Panc1 (cell line): ENCODE measurements at regions not wholly inside any gene's neighbourhood (a gene's known extent, or its start where the extent isn't known, plus 50 kb on each side); places are given as distances from the start of the nearest gene placed in this dataset.

Experiments used
- ATAC-seq: fragments of 200-7000 bp; cut with Tn5 transposase; 2 replicates; pipeline ENCODE4 v1.9.1; 2020; ENCODE audit warnings: mild to moderate bottlenecking, moderate library complexity
- BruUV-seq: library from RNA; stranded (reverse); fragments of 400-500 nt; replicated peaks from 2 replicates; lab custom pipeline; 2021; lab: Mats Ljungman, UMichigan
- CTCF ChIA-PET: fragments of 300-600 bp; sonication (Branson Sonifier 250); formaldehyde crosslinking; loops from one replicate; lab custom pipeline; 2022; ENCODE audit warnings: antibody characterized with exemption; lab: Charles Lee
- POLR2A ChIA-PET: fragments of 300-600 bp; sonication (Branson Sonifier 250); formaldehyde crosslinking; loops from one replicate; lab custom pipeline; 2022; ENCODE audit warnings: antibody characterized with exemption; lab: Charles Lee
- DNase-seq: peaks from one replicate; pipeline ENCODE4 v3.0.0-alpha.2; 2010; ENCODE audit warnings: low read depth, low spot score
- H3K27ac ChIP-seq: 2 replicates; pipeline ENCODE4 v1.5.1; 2011; ENCODE audit warnings: mild to moderate bottlenecking, low read length, inconsistent platforms
- H3K27me3 ChIP-seq: fragments of 200-500 bp; sonication (Bioruptor generic); 2 replicates; pipeline ENCODE4 v1.6.0; 2014; ENCODE audit warnings: low read length, inconsistent platforms; ENCODE audit not compliant: control insufficient read depth, insufficient read depth
- H3K36me3 ChIP-seq: fragments of 200-500 bp; sonication (Bioruptor generic); 2 replicates; pipeline ENCODE4 v1.5.1; 2014; ENCODE audit warnings: inconsistent platforms, mild to moderate bottlenecking, low read length, moderate library complexity; ENCODE audit not compliant: control insufficient read depth, insufficient read depth
- H3K4me1 ChIP-seq: 2 replicates; pipeline ENCODE4 v1.5.1; 2011; ENCODE audit warnings: inconsistent platforms, mild to moderate bottlenecking, low read length, moderate library complexity; ENCODE audit not compliant: control insufficient read depth, insufficient read depth
- H3K4me3 ChIP-seq, 2 experiments: 2 replicates each; pipeline ENCODE4 v1.5.1; 2011 to 2012; ENCODE audit warnings: low read depth in 2 of 2, low read length in 2 of 2, mild to moderate bottlenecking in 2 of 2, inconsistent platforms in 1 of 2, moderate library complexity in 1 of 2
- H3K9me3 ChIP-seq: fragments of 200-500 bp; sonication (Bioruptor generic); 2 replicates; pipeline ENCODE4 v1.5.1; 2014; ENCODE audit warnings: low read depth, mild to moderate bottlenecking, inconsistent platforms, low read length, moderate library complexity; ENCODE audit not compliant: control insufficient read depth, insufficient read depth
- POLR2AphosphoS5 ChIP-seq: IDR thresholded peaks from 2 replicates; pipeline ENCODE4 v1.6.1; 2012; ENCODE audit warnings: mild to moderate bottlenecking, low read depth, low read length, moderate library complexity
- SIN3A ChIP-seq: IDR thresholded peaks from 2 replicates; pipeline ENCODE4 v1.6.1; 2012; ENCODE audit warnings: low read depth, mild to moderate bottlenecking, low read length, moderate library complexity, borderline replicate concordance; ENCODE audit not compliant: insufficient read depth
- TCF7L2 ChIP-seq: IDR thresholded peaks from 2 replicates; pipeline ENCODE4 v1.6.1; 2011; ENCODE audit warnings: mild to moderate bottlenecking, low read depth, low read length, inconsistent platforms
- in situ Hi-C: cut with HindIII; loops from 2 replicates; pipeline ENCODE4 v1.10.0; 2016; ENCODE audit warnings: low sequenced_read_pairs, low pct_unique_long_range_greater_than_20kb
- intact Hi-C: fragments of 100-400 bp; cut with micrococcal nuclease; formaldehyde crosslinking; loops from one replicate; pipeline ENCODE4 v1.10.0; 2022; ENCODE audit not compliant: unreplicated experiment
- TF ChIP-seq, protein P1 (sequence below): fragments of 450-650 bp; IDR thresholded peaks from 2 replicates; pipeline ENCODE4 v1.5.1; 2017; ENCODE audit warnings: mild to moderate bottlenecking
- TF ChIP-seq, protein P2 (sequence below), 2 experiments: IDR thresholded peaks; 2 replicates each; pipeline ENCODE4 v1.6.1; 2011 to 2012; ENCODE audit warnings: low read depth in 2 of 2, control low read depth in 1 of 2, low read length in 1 of 2, mild to moderate bottlenecking in 1 of 2, moderate library complexity in 1 of 2; ENCODE audit not compliant: insufficient read depth in 1 of 2

DNA sequence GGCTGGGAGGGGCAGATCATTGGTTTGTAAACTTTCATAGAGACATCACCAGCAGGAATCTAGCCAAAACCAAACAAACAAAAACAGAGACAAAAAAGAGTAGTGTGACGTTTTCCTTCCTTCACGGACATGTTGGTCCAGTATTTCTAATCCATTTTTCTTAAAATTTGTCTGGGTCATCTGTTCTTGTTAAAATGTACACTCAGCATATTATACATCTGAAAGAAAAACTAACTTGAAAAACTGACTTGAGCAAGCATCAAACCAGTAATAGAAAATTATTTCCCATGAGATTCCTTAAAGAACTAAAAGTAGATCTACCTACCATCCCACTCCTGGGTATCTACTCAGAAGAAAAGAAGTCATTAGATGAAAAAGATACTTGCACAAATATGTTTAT, 164.2 kb downstream of the KLF6 start:
- intact Hi-C loops: loop anchor here (10.0 kb wide), 1 partner anchor 154 kb away; no protein-coding TSS in a partner anchor
- Histone ChIP-seq H3K9me3 (peaks cover 12% of the 10 kb centered on the region; the same call in 1 of the 2 replicates), H3K36me3 (no peaks in the 10 kb centered on the region), H3K4me3 (no peak overlapping the region), H3K27me3 (no peaks in the 10 kb centered on the region), H3K27ac (no peak overlapping the region), H3K4me1 (peaks cover 7% of the 10 kb centered on the region; the same call in 1 of the 2 replicates)
- CTCF ChIA-PET: no interaction called here
- in situ Hi-C loops: no loop called here
- DNase-seq (no peak), ATAC-seq (no peak)
- POLR2A ChIA-PET: no interaction called here
- no peak for TF ChIP-seq TCF7L2
- TF ChIP-seq SIN3A: no peak
- no peak for TF ChIP-seq POLR2AphosphoS5
- TF ChIP-seq, protein P1, sequence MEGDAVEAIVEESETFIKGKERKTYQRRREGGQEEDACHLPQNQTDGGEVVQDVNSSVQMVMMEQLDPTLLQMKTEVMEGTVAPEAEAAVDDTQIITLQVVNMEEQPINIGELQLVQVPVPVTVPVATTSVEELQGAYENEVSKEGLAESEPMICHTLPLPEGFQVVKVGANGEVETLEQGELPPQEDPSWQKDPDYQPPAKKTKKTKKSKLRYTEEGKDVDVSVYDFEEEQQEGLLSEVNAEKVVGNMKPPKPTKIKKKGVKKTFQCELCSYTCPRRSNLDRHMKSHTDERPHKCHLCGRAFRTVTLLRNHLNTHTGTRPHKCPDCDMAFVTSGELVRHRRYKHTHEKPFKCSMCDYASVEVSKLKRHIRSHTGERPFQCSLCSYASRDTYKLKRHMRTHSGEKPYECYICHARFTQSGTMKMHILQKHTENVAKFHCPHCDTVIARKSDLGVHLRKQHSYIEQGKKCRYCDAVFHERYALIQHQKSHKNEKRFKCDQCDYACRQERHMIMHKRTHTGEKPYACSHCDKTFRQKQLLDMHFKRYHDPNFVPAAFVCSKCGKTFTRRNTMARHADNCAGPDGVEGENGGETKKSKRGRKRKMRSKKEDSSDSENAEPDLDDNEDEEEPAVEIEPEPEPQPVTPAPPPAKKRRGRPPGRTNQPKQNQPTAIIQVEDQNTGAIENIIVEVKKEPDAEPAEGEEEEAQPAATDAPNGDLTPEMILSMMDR: no peak
- TF ChIP-seq, protein P2, sequence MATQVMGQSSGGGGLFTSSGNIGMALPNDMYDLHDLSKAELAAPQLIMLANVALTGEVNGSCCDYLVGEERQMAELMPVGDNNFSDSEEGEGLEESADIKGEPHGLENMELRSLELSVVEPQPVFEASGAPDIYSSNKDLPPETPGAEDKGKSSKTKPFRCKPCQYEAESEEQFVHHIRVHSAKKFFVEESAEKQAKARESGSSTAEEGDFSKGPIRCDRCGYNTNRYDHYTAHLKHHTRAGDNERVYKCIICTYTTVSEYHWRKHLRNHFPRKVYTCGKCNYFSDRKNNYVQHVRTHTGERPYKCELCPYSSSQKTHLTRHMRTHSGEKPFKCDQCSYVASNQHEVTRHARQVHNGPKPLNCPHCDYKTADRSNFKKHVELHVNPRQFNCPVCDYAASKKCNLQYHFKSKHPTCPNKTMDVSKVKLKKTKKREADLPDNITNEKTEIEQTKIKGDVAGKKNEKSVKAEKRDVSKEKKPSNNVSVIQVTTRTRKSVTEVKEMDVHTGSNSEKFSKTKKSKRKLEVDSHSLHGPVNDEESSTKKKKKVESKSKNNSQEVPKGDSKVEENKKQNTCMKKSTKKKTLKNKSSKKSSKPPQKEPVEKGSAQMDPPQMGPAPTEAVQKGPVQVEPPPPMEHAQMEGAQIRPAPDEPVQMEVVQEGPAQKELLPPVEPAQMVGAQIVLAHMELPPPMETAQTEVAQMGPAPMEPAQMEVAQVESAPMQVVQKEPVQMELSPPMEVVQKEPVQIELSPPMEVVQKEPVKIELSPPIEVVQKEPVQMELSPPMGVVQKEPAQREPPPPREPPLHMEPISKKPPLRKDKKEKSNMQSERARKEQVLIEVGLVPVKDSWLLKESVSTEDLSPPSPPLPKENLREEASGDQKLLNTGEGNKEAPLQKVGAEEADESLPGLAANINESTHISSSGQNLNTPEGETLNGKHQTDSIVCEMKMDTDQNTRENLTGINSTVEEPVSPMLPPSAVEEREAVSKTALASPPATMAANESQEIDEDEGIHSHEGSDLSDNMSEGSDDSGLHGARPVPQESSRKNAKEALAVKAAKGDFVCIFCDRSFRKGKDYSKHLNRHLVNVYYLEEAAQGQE (IDR thresholded peaks at IDR 0.05; ENCODE audit: insufficient read depth in 1 of 2, low read depth in 2 of 2, low read length in 1 of 2): no peak
- no TSS peak for BruUV-seq

DNA sequence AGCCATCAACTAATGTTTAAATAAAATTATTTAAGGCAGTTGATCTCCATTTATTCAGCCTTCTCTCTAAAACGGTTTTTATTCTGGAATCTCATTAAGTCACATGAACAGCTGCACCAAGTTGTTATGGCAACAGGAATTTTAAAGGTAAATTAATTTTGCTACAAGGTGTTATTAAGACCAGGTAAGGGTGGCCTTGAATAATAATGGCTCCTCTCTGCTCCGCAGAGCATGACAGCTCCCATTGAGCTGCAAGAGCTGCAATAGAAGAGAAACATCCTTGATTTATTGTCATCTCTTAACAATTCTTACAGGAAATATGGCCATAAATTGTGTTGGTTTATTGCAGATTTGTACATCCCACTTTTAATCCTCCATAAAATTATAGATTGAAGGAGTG, 165.8 kb downstream of the KLF6 start:
- H3K9me3 ChIP-seq: peaks cover 12% of the 10 kb centered on the region; the same call in 1 of the 2 replicates
- no TSS peak for BruUV-seq
- H3K36me3 ChIP-seq: no peaks in the 10 kb centered on the region
- intact Hi-C loops: no loop called here
- no peaks in the 10 kb centered on the region for H3K27me3 ChIP-seq
- in situ Hi-C loops: no loop called here
- ChIA-PET CTCF (no interaction called here), POLR2A (no interaction called here)
- TF ChIP-seq POLR2AphosphoS5 (no peak), SIN3A (no peak), TCF7L2 (no peak)
- TF ChIP-seq, protein P1: no peak
- TF ChIP-seq, protein P2 (IDR thresholded peaks at IDR 0.05; ENCODE audit: insufficient read depth in 1 of 2, low read depth in 2 of 2, low read length in 1 of 2): no peak
- ATAC-seq: no peak
- H3K27ac ChIP-seq: no peak overlapping the region; the same call in 1 of the 2 replicates
- no peaks in the 10 kb centered on the region for H3K4me1 ChIP-seq
- H3K4me3 ChIP-seq: no peak overlapping the region
- no peak for DNase-seq
